GM12878 (cell line): ENCODE measurements at regions not wholly inside any gene's neighbourhood (a gene's known extent, or its start where the extent isn't known, plus 50 kb on each side); places are given as distances from the start of the nearest gene placed in this dataset.

ENCODE experiments used
- EZH2 ChIP-seq: IDR thresholded peaks from 2 replicates; pipeline ENCODE4 v1.6.1; 2012; ENCODE audit warnings: low read depth, mild to moderate bottlenecking, control low read depth, inconsistent platforms, low read length, borderline replicate concordance; ENCODE audit not compliant: control insufficient read depth
- NKRF ChIP-seq: fragments of 450-650 bp; conservative IDR thresholded peaks from 2 replicates; pipeline ENCODE4 v1.6.1; 2017; ENCODE audit warnings: mild to moderate bottlenecking, moderate library complexity
- NR2C2 ChIP-seq: IDR thresholded peaks from 2 replicates; pipeline ENCODE4 v1.6.1; 2011; ENCODE audit warnings: borderline replicate concordance, low read depth; ENCODE audit not compliant: control insufficient read depth, insufficient read length
- NRF1 ChIP-seq: conservative IDR thresholded peaks from 2 replicates; pipeline ENCODE4 v1.6.1; 2011; ENCODE audit warnings: mild to moderate bottlenecking, low read depth, low read length, improper control_type of control experiment
- POLR2A ChIP-seq: IDR thresholded peaks from 2 replicates; pipeline ENCODE4 v1.6.1; 2011; ENCODE audit warnings: low read depth, mild to moderate bottlenecking, low read length
- SIN3A ChIP-seq: IDR thresholded peaks from 2 replicates; pipeline ENCODE4 v1.6.1; 2012; ENCODE audit warnings: low read depth, low read length, improper control_type of control experiment
- SMARCA5 ChIP-seq: fragments of 450-650 bp; IDR thresholded peaks from 2 replicates; pipeline ENCODE4 v1.6.1; 2017; ENCODE audit warnings: mild to moderate bottlenecking
- SMC3 ChIP-seq: IDR thresholded peaks from 2 replicates; pipeline ENCODE4 v1.6.1; 2011; ENCODE audit warnings: low read length, improper control_type of control experiment, borderline replicate concordance
- TF ChIP-seq, protein P1 (sequence below), 3 experiments: IDR thresholded peaks in 2 of 3; conservative IDR thresholded peaks in 1 of 3; 2 replicates each; pipeline ENCODE4 v1.5.1; 2011; ENCODE audit warnings: low read depth in 3 of 3, low read length in 3 of 3, mild to moderate bottlenecking in 3 of 3, control low read depth in 2 of 3, moderate library complexity in 2 of 3, inconsistent platforms in 1 of 3, mixed read lengths in 1 of 3; ENCODE audit not compliant: control insufficient read depth in 2 of 3, insufficient read depth in 1 of 3; ENCODE audit errors: extremely low read depth in 1 of 3
- TF ChIP-seq, protein P2 (sequence below): IDR thresholded peaks from 2 replicates; pipeline ENCODE4 v1.6.1; 2012; ENCODE audit warnings: low read depth, low read length, improper control_type of control experiment

DNA sequence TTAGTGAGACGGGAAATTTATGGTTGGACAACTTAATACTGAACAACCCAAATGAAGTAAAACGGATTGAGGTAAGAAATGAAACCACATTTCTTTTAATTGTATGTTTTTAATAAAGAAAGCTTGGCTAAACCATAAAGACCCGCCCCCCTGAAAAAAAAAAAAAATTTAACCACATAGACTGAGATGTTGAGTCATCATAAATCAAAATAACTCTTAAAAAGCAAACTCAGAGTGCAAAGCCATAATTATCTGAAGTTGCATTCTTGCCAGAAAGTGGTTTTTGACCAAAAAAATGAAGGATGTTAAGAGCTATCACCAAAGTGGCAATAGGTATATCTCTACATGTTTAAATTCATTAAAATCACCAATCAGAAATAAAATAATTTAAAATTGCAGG is 101.8 kb upstream of the COL21A1 start:
- TF ChIP-seq SMC3 (no peak), NR2C2 (no peak), SIN3A (no peak), EZH2 (no peak), NRF1 (no peak), POLR2A (no peak), SMARCA5 (no peak), NKRF (no peak)
- TF ChIP-seq, protein P1, sequence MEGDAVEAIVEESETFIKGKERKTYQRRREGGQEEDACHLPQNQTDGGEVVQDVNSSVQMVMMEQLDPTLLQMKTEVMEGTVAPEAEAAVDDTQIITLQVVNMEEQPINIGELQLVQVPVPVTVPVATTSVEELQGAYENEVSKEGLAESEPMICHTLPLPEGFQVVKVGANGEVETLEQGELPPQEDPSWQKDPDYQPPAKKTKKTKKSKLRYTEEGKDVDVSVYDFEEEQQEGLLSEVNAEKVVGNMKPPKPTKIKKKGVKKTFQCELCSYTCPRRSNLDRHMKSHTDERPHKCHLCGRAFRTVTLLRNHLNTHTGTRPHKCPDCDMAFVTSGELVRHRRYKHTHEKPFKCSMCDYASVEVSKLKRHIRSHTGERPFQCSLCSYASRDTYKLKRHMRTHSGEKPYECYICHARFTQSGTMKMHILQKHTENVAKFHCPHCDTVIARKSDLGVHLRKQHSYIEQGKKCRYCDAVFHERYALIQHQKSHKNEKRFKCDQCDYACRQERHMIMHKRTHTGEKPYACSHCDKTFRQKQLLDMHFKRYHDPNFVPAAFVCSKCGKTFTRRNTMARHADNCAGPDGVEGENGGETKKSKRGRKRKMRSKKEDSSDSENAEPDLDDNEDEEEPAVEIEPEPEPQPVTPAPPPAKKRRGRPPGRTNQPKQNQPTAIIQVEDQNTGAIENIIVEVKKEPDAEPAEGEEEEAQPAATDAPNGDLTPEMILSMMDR (IDR thresholded peaks at IDR 0.05 in 2 of 3, conservative IDR thresholded peaks at IDR 0.05 in 1 of 3; ENCODE audit: control insufficient read depth in 2 of 3, extremely low read depth in 1 of 3, insufficient read depth in 1 of 3, low read depth in 3 of 3, low read length in 3 of 3), result no peak
- TF ChIP-seq, protein P2, sequence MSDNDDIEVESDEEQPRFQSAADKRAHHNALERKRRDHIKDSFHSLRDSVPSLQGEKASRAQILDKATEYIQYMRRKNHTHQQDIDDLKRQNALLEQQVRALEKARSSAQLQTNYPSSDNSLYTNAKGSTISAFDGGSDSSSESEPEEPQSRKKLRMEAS, result no peak
